ENCODE measurements at regions not wholly inside any gene's neighbourhood (a gene's known extent, or its start where the extent isn't known, plus 50 kb on each side); places are given as distances from the start of the nearest gene placed in this dataset.

- FAIRE-seq (no peak), DNase-seq (ENCODE audit: low read depth, low spot score) (no peak)
- Histone ChIP-seq H3K4me1 (ENCODE audit: control insufficient read depth, extremely low read depth, insufficient read depth, low read length) (no peaks in the 10 kb centered on the region), H3K79me2 (ENCODE audit: control insufficient read depth, insufficient read depth, low read length) (no peaks in the 10 kb centered on the region), H3K4me3 (replicated peaks in 1 of 3; ENCODE audit: insufficient read depth in 1 of 3, low read depth in 1 of 3, low read length in 3 of 3) (no peak overlapping the region), H3K9ac (replicated peaks; ENCODE audit: extremely low read depth, insufficient read depth, low read length) (no peak overlapping the region), H3K27ac (ENCODE audit: insufficient read depth, low read depth, low read length) (no peak overlapping the region), H4K20me1 (replicated peaks; ENCODE audit: control insufficient read depth, extremely low read depth, insufficient read depth, low read length) (no peaks in the 10 kb centered on the region), H2AFZ (ENCODE audit: low read depth, low read length) (no peak overlapping the region), H3K9me3 (replicated peaks; ENCODE audit: control insufficient read depth, insufficient read depth, low read length) (no peaks in the 10 kb centered on the region), H3K36me3 (ENCODE audit: control insufficient read depth in 2 of 2, extremely low read depth in 1 of 2, insufficient read depth in 2 of 2, low read length in 2 of 2) (no peaks in the 10 kb centered on the region), H3K9me1 (replicated peaks; ENCODE audit: control insufficient read depth, extremely low read depth, insufficient read depth, low read length) (no peaks in the 10 kb centered on the region), H3K4me2 (ENCODE audit: insufficient read depth, low read length) (no peak overlapping the region), H3K27me3 (ENCODE audit: control insufficient read depth in 2 of 2, insufficient read depth in 2 of 2, low read length in 2 of 2) (peaks cover 24 to 30% of the 10 kb centered on the region in 2 experiments)
- TF ChIP-seq FOS (IDR thresholded peaks at IDR 0.05; ENCODE audit: borderline replicate concordance, insufficient read depth, low read length): no peak
- TF ChIP-seq, protein P1, sequence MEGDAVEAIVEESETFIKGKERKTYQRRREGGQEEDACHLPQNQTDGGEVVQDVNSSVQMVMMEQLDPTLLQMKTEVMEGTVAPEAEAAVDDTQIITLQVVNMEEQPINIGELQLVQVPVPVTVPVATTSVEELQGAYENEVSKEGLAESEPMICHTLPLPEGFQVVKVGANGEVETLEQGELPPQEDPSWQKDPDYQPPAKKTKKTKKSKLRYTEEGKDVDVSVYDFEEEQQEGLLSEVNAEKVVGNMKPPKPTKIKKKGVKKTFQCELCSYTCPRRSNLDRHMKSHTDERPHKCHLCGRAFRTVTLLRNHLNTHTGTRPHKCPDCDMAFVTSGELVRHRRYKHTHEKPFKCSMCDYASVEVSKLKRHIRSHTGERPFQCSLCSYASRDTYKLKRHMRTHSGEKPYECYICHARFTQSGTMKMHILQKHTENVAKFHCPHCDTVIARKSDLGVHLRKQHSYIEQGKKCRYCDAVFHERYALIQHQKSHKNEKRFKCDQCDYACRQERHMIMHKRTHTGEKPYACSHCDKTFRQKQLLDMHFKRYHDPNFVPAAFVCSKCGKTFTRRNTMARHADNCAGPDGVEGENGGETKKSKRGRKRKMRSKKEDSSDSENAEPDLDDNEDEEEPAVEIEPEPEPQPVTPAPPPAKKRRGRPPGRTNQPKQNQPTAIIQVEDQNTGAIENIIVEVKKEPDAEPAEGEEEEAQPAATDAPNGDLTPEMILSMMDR (IDR thresholded peaks at IDR 0.05; ENCODE audit: extremely low read depth in 1 of 2, insufficient read depth in 1 of 2, low read depth in 1 of 2, low read length in 2 of 2): no peak
- no peak for TF ChIP-seq POLR2AphosphoS5 (IDR thresholded peaks at IDR 0.05; ENCODE audit: insufficient read depth, low read depth, low read length)
- no peak for TF ChIP-seq EZH2 (IDR thresholded peaks at IDR 0.05; ENCODE audit: borderline replicate concordance, low read depth, low read length, severe bottlenecking)
- no peak for TF ChIP-seq POLR2A (IDR thresholded peaks at IDR 0.05; ENCODE audit: low read depth, low read length)
- TF ChIP-seq GATA2 (IDR thresholded peaks at IDR 0.05; ENCODE audit: insufficient read depth, insufficient read length, low read depth, low read length): no peak
- TF ChIP-seq MYC (IDR thresholded peaks at IDR 0.05; ENCODE audit: low read depth, low read length): no peak
- no peak for TF ChIP-seq JUN (IDR thresholded peaks at IDR 0.05; ENCODE audit: borderline replicate concordance, insufficient read depth, insufficient read length, low read depth)
- TF ChIP-seq, protein P2, sequence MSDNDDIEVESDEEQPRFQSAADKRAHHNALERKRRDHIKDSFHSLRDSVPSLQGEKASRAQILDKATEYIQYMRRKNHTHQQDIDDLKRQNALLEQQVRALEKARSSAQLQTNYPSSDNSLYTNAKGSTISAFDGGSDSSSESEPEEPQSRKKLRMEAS (IDR thresholded peaks at IDR 0.05; ENCODE audit: insufficient read depth, insufficient read length): no peak
- no TSS peak for BruUV-seq (replicated peaks)
- POLR2A ChIA-PET: no interaction called here
- CTCF ChIA-PET: no interaction called here
- dilution Hi-C loops (cut with MboI; ENCODE audit: extremely low pct_ligation_motif_present, low sequenced_read_pairs): no loop called here
- intact Hi-C loops (cut with micrococcal nuclease): no loop called here
These were observed 65.8 kb downstream of the RASSF10 start for GRCh38 chr11:13074714-13075464.

All from endothelial cell of umbilical vein (primary cell).